ENCODE measurements at regions not wholly inside any gene's neighbourhood (a gene's known extent, or its start where the extent isn't known, plus 50 kb on each side); places are given as distances from the start of the nearest gene placed in this dataset.

DNA sequence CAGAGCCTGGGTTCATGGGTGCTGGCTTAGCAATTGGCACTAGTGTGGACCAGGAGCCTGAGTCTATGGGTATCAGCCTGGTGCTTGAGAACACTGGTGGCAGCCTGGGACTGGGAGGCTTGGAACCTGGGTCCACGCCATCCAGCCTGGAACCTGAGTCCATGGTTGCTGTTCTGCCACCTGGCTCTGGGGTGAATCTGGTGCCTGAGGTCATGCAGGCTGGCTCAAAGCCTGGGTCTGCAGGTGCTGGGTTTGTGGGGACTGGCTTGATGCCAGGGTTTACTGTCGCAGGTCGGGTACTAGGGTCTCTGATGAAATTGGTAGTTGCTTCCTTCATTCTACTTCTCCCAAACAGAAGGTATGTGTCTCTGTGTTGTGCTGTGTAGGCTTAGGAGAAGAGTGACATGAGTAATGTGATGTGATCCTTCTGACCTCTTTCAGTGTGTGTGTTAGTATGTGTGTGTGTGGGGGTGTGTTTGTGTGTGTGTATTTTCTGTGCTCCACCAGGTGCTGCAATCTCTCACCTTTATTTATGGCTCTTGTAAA is 517.0 kb upstream of the EPHA5 start:
- TF ChIP-seq, protein P1, sequence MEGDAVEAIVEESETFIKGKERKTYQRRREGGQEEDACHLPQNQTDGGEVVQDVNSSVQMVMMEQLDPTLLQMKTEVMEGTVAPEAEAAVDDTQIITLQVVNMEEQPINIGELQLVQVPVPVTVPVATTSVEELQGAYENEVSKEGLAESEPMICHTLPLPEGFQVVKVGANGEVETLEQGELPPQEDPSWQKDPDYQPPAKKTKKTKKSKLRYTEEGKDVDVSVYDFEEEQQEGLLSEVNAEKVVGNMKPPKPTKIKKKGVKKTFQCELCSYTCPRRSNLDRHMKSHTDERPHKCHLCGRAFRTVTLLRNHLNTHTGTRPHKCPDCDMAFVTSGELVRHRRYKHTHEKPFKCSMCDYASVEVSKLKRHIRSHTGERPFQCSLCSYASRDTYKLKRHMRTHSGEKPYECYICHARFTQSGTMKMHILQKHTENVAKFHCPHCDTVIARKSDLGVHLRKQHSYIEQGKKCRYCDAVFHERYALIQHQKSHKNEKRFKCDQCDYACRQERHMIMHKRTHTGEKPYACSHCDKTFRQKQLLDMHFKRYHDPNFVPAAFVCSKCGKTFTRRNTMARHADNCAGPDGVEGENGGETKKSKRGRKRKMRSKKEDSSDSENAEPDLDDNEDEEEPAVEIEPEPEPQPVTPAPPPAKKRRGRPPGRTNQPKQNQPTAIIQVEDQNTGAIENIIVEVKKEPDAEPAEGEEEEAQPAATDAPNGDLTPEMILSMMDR (IDR thresholded peaks at IDR 0.05; ENCODE audit: insufficient read depth, low read length) = no peak
- TF ChIP-seq, protein P2, sequence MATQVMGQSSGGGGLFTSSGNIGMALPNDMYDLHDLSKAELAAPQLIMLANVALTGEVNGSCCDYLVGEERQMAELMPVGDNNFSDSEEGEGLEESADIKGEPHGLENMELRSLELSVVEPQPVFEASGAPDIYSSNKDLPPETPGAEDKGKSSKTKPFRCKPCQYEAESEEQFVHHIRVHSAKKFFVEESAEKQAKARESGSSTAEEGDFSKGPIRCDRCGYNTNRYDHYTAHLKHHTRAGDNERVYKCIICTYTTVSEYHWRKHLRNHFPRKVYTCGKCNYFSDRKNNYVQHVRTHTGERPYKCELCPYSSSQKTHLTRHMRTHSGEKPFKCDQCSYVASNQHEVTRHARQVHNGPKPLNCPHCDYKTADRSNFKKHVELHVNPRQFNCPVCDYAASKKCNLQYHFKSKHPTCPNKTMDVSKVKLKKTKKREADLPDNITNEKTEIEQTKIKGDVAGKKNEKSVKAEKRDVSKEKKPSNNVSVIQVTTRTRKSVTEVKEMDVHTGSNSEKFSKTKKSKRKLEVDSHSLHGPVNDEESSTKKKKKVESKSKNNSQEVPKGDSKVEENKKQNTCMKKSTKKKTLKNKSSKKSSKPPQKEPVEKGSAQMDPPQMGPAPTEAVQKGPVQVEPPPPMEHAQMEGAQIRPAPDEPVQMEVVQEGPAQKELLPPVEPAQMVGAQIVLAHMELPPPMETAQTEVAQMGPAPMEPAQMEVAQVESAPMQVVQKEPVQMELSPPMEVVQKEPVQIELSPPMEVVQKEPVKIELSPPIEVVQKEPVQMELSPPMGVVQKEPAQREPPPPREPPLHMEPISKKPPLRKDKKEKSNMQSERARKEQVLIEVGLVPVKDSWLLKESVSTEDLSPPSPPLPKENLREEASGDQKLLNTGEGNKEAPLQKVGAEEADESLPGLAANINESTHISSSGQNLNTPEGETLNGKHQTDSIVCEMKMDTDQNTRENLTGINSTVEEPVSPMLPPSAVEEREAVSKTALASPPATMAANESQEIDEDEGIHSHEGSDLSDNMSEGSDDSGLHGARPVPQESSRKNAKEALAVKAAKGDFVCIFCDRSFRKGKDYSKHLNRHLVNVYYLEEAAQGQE (IDR thresholded peaks at IDR 0.05; ENCODE audit: insufficient replicate concordance, low read depth) = no peak
- TF ChIP-seq POLR2AphosphoS5 (IDR thresholded peaks at IDR 0.05; ENCODE audit: low read depth) (no peak), GABPA (IDR thresholded peaks at IDR 0.05; ENCODE audit: low read depth) (no peak)

All from HL-60 (cell line).